ENCODE measurements at regions not wholly inside any gene's neighbourhood (a gene's known extent, or its start where the extent isn't known, plus 50 kb on each side); places are given as distances from the start of the nearest gene placed in this dataset.
"Not testable (repeated sequence)": the region's sequence is repeated elsewhere in the genome, so short reads cannot be mapped to it uniquely, and the experiment has no call there.

DNA sequence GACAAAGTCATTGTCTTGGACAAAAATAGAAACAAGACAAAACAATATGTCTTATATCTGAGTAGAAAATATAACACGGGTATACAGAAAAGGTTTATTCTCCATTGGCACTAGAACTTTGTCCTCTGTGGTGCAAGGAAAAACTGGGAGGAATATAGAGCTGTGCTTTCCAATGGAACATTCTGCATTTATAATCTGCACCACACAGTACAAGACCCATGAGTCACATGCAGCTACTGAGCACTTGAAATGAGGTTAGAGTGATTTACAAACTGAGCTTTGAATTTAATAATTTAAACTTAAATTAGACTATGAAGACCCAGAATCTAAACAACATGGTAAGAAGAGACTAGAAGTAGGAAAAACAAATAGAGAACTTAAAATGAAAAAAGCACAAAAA, 86.1 kb downstream of the RAP2A start:
- DNase-seq: no peak

DNA sequence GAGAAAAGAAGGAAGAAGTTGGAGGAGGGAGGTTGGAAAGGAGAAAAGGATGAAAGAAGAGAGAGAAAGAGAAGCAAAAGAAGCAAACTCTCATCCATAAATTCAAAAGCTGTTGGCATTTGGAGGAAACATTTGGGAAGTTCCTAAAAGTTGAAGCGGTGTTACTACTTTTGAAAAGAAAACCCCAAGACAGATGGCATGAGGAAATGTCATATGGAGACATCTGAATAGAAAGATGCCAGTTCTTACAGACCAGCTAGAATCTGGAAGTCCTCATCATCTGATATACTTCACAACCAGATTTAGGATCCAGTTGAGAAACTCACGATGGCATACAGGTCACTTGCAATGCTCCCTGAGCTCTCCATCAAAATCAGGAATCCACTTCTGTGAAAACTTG, 86.9 kb downstream of the RAP2A start:
- DNase-seq: no peak

DNA sequence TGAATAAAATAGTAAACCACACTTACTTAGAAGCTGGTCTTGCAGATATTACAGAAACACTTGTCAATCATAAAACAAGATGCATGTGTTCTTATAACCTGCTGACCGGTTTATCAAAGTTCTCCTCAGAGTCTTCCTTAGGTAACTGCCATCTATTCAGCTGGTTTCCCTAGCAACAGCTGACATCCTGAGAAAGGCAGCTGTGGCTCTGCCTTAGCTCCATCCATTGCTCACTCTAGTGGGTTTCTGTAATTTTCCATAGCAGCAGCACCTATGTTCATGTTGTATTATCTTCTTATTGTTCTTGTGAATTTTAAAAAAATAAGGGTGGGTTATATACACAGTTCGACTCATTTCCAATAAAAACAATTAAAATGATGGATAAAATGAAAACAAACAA, 87.8 kb downstream of the RAP2A start:
- no peak for DNase-seq

DNA sequence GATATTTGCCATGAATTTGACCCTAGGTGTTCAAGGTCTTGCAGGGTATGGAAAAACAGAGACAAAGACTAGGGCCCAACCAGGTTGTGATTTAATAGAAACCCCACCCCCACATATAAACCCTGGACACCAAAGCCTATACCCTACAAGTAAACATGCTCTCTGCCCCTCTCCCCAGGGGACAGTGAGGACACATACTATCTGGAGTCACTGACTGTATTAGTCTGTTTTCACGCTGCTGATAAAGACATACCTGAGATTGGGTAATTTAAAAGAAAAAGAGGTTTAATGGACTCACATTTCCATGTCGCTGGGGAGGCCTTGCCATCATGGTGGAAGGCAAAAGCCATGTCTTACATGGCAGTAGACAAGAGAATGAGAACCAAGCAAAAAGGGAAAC, 88.3 kb downstream of the RAP2A start:
- DNase-seq: no peak

DNA sequence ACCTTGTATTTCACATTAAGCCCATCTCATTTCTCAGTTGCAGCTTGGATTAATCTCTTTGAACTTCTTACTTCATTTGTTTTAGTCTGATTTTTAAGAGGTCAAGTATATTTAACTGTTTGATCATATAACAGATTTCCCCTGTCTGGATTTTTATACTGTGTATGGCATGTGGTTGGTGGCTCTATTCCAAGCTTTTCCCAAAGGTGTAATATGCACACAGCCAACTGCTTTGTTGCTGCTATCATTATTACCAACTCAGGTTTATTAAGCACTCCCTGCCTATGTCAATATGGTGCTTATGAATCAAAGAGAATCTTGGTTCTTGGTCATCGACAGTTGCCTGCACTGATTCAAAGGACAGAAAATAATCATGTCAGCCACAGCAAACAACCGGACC, 92.6 kb downstream of the RAP2A start:
- DNase-seq: no peak

DNA sequence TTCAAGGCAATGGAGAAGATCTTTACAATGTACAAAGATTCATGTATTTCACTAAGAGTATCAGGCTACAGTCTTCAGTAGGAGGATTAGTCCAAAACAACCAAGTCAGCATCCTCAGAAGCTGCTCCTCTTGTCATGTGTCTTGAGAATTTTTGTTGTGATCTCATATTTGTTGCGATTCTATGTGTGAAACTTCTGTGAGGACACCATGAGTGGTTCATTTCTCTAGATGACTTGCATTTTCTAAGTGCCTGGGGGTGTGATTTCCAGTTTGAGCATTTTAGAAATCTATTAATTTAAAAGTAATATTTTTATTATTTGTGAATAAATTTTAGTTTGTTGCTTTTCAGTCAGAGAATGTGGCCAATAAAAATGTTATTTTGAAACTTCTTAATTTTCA, 94.5 kb downstream of the RAP2A start:
- DNase-seq: no peak

DNA sequence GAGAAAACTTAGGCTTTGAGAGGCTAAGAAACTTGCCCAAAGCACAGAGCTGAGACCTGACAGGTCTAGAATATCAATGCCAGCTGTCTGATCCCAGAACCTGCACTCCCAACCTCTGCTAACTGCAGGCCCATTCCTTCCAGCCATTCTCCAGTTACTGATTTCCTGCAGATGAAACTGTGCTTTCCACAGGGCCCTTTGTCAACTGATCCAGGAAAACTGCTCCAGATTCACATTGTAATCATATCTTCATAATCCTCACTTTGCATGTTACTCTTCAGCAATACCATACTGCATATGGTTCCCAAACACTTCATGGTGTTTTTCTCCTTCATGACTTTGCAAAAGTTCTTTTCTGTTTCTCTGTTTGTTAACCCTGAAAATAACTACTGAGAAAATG, 100.6 kb downstream of the RAP2A start:
- DNase-seq: no peak

DNA sequence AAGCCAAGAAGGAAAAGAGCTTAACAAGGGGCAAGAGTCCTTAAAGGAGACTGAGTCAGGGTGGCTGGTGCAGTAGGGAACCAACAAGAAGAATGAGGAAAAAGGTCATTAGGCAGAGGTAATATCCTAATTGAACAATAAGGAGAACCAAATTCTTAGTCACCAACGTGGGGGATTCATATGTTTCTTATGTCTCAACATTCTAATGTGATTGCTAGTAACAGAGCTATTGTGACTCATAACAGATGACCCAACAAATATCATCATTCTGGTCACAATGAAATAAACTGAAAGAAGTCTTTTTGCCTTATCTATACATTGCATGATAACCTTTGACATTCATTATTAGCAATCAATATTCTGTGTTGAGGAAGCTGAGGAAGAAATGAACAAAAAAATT, 101.6 kb downstream of the RAP2A start:
- no peak for DNase-seq

DNA sequence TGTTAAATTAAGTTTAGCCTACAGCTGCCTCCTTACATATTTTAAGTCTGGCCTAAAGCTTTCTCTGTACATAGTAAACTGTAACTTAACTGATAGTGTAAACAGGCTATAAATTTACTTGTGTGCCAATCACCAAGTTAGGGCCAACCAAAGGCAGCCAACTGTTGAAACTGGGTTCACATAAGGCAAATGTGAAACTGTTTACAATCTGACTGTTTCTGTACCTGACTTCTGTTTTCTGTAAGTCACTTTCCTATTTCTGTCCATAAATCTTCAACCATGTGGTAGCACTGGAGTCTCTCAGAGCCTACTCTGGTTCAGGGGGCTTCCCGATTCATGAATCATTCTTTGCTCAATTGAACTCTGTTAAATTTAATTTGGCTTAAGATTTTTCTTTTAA, 103.1 kb downstream of the RAP2A start:
- DNase-seq: no peak

DNA sequence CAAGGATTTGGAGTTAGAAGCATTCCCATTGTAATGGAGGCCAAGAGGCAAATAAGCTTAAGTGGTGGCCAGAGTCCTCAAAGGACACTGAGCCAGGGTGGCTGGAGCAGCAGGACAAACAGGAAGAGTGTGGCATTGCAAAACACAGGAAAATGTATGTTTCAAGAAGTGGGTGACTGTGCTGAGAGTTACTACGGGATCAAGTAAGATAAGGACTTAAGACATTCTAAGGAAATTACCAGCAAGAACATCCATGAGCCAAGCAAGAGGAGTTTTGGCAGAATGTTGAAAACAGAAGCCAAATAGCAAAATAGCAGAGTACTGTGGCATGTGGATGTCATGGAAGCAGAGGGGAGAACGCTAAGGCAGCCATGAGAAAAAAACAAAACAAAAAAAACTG, 104.2 kb downstream of the RAP2A start:
- no peak for DNase-seq

DNA sequence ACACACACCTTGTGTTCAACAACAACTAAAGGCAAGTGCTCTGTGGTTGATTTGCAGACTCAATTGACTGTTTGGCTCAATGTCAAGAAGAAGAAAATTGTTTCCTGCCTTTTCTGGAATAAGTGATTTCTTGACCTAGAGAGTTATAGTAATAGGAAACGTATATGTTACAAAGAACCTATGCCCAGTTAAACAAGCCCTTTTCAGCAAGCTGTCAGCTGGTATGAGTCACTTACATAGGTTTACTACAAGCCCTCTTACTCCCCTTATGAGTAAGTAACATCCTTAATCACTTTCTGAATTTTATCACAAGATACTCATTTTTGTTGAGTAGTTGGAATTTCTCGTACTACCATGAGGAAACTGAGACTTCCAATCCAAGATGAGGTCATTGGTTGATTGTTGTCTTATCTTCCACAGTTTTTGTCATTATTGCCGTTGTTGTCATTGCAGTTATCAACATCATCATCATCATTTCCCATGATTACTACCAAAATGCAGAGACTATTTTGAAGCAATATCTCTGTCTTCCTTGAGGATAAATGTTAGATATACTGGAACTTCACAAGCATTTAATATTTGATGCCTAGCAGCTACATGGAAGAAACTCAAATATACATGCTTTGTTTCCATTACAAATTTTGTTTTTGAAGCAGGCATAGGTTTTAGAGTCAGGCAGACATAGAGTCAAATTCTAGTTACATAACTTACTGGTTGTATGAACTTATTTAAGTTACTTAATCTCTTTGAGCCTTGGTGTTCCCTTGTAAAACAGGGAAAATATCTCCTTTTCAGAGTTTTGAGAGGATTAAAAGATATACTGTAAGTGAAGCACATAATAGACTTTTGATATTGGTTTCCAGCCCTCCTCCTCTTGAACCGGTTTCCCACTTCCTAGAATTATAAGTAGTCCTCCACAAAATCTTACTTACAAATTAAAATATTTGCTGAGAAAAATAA, 106.0 kb downstream of the RAP2A start:
- no peak for DNase-seq

DNA sequence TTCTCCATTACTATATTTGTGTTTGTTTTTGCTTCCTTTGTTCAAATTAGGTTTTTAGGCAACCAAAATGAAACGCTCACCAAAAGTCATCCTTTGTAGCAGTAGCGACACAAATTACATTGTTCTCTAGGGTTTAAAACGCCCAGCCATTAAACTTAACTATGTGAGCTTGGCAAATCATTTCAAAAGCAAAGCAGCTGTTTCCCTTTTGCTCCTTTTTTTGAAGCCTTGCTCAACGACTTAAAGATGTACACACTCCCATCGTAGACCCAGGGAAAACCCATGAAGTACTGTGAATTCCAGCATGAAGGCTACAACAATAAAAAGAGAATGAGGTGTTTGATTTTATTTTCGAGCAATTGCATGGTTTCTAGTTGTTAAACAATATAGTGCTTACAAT, 106.7 kb downstream of the RAP2A start:
- DNase-seq: no peak

DNA sequence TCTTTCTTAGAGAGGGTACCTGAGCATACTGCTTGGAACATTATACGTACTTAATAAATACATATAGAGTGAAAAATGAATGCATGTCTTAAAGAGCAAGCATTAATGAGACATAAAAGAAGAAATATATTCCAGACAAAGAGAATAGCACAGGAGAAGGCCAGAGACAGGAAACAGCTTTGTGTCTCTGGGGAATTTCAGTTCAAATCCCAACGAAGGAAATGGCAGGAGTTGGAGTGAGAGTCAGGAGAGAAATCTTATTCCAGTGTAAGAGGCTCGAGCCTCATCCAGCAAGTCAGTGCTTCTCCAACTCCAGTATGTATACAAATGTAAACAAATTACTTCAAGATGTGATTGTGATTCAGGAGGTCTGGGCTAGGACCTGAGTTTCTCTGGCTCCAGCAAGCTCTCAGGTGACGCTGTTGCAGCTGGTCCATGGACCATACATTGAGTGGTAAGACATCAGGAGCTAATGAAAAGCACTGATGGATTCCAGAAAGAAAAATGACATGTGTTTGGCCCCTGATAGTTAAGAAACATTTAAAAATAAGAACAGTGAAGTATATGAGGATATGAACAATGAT, 108.2 kb downstream of the RAP2A start:
- DNase-seq: no peak

DNA sequence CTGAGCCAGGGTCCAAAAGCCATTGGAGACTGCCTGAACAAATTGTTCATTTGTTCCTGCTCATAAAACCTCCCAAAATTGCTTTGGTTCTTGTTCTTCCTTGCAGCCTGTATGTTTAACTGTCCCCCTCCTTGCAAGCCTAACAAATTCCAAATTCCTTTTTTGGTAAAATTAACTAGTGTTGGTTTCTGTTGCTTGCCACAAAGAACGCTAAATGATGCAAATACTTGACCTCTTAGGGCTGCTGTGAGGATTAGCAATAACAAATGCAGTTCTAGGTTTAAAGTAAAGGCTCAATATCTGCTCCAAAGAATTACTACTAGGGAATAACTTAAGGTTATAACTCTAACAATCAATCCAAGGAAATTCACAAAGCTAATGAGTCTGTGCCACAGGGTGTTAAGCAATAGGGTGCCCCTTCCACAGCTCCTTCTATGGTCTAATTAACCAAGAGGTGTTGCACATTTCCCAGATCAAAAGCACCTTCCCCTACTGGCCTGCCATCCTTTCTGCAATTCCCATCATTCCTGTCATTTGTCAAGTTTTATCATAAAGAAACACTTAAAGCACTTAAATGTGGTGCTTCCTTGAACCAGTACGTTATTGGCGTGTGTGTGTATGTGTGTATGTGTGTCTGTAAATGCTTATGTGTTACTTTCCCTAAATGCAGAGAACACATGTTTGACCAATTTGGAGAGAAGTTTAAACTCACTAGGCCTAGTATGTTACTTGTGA, 110.2 kb downstream of the RAP2A start:
- no peak for DNase-seq

DNA sequence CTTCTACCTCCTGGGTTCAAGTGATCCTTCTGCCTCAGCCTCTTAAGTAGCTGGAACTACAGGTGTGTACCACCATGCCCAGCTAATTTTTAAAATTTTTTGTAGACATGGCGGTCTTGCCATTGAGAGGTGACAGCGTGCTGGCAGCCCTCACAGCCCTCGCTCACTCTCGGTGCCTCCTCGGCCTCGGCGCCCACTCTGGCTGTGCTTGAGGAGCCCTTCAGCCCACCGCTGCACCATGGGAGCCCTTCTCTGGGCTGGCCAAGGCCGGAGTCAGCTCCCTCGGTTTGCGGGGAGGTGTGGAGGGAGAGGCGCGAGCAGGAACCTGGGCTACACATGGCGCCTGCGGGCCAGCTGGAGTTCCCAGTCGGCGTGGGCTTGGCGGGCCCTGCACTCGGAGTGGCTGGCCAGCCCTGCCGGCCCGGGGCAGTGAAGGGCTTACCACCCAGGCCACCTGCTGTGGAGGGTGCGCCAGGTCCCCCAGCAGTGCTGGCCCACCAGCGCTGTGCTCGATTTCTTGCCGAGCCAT, 111.1 kb downstream of the RAP2A start:
- DNase-seq: not testable (repeated sequence)

DNA sequence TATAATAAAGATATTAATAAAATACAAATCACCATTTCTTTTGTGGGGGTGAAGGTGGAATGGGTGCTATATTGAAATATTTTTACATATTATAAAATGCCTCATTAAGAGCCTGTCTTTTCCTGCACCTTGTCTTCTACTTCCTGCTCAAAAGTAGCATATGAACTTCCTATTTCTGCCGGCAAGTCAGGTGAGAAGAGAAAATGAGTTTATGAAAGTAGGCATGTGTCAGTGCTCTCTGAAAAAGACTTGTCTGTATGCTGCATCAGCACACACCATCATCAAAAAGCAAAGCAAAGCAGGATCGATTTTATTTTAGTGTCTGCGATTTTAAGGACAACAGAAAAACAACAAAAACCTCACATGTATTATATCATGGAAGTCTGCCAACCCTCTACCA, 114.2 kb downstream of the RAP2A start:
- no peak for DNase-seq

DNA sequence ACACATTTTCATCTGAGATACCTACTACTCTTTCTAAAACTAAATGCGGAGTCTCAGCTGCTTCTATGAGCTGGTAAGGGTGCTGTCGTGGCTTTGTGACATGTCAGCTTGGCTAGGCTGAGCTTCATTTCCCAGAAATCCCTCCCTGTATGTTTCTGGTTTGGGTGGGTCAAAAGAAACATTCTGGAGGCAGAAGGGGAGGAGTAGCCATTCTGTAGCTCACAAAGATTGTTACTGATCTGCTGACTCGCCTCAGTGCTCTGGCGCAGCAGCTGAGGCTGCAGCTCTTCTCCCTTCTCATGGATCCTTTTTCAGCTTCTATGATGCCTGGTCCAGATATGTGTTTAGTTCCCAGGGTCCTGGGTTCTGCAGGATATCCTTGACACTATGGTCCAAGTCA, 114.7 kb downstream of the RAP2A start:
- no peak for DNase-seq

DNA sequence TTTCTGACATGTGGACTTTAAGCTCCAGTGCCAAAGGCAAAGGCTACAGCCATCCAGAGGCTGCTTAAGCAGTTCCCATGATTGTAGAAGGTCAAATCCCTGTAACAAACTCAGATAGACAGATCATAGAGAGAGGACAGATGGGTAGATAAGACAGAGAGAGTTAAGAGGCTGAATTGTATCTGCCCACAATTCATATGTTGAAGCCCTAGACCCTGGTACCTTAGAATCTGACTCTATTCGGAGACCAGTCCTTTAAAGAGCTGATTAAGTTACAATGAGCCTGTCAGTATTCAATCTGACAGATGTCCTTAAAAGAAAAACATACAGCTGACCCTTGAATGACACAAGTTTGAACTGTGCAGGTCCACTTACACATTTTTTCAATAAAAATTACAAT, 115.2 kb downstream of the RAP2A start:
- no peak for DNase-seq

DNA sequence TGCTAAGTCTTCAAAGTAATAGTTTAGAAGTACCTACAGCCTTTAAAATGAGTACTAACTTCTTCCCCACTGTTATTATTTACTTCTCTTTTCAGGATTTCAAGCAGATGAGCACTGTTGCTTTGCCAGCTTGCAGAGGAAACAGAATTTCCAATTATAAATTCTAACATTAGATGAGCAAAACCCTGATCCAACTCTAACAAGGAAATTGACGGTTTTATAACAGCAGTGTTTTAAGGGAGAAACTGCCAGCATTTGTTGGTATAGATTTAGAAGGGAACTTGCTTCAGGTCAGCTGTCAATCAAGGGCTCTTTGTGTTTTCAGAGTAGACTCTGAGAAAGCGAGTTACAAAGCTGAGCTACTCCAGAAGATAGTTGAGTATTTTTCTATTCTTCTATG, 120.5 kb downstream of the RAP2A start:
- DNase-seq: no peak

DNA sequence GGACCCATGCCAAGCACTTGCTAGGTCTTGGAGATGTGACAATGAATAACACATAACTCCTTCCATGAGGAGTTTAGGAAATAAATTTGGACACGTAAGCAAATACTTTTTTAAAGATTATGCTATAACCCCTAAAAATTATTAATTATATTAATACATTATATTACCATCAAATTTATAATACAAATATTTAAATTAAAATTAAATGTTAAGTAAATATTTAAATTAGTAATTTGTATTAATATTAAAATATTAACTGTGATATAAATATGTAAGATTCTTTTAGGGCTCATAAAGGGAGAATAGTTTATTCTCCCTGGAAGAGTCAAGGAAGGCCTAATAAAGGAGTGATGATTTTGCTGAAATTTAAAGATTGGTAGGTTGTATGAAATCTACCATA, 121.1 kb downstream of the RAP2A start:
- no peak for DNase-seq

DNA sequence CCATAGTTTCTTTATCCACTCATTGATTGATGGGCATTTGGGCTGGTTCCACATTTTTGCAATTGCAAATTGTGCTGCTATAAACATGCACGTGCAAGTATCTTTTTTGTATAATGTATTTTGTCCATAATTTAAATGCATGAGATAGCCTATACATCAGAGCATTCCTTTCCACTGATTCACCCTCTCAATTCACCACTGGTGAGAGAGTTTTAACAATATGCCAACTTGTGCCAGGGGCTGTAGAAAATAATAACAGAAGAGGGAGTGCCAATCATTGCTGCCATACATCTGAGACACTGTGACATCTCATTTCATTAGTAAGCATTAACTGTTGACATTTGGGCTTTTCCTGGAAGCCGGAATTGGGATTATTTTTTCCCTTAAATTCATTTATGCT, 125.1 kb downstream of the RAP2A start:
- DNase-seq: no peak

DNA sequence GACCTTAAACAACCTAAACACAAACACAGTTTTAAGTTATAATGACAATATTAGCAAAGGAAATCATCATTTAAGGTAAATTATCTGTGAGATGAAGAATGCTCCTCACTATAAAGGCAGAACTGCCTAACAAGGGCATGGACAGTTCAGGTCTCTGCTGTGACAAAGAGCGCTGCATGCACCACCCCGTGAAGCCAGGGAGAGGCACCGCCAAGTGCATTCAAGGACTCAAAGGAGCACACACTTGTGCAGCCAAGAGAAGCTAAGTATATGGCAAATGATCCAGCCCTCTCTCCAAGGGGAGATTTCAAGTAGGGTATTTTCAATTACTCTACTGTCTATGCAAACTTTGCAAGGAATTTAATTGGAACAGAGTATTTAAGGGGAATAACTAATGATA, 126.0 kb downstream of the RAP2A start:
- no peak for DNase-seq

DNA sequence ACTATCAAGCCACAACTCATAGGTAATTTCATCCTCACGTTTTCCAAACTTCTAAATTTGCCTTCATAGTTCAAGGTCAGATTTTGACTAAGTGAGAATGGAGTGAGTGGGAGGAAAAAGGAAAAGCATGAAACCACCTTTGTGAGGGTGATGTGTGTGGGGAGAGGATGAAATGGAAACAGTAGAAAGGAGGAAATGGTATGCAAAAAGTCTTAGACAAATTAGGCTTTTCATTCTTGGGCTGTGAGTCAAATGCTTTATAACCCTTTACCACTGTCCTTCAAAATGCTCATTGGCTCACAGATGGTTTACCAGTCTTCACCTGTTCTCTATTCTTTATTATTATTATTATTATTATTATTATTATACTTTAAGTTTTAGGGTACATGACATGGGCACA, 127.2 kb downstream of the RAP2A start:
- no peak for DNase-seq

DNA sequence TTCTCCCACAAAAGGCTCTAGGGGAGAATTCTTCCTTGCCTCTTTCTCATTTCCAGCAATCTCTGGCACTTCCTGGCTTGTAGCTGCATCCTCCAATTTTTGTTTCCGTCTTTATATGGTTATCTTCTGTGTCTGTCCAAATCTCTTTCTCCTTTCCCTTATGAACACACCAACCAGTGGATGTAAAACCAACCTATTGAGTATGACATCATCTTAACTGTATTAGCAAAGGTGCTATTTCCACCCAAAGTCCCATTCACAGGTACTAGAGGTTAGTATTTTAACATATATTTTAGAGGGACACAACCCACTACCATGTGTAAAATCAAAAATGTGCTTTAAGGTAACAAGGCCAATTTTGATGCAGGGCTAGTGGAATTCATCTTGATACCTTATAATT, 129.0 kb downstream of the RAP2A start:
- no peak for DNase-seq

Data from retina (tissue), 1 donor.